ENCODE measurements at regions not wholly inside any gene's neighbourhood (a gene's known extent, or its start where the extent isn't known, plus 50 kb on each side); places are given as distances from the start of the nearest gene placed in this dataset.

- H3K27ac ChIP-seq (ENCODE audit: low read length), result no peak overlapping the region
- no peaks in the 10 kb centered on the region for H3K79me2 ChIP-seq (replicated peaks; ENCODE audit: insufficient read depth, low read length)
- no peak overlapping the region for H3K4me2 ChIP-seq (ENCODE audit: low read length)
- H3F3A ChIP-seq (ENCODE audit: insufficient read depth, low read length, poor library complexity, severe bottlenecking), result no peaks in the 10 kb centered on the region
- H2AFZ ChIP-seq (ENCODE audit: low read depth, low read length), result no peak overlapping the region
- H3K27me3 ChIP-seq (ENCODE audit: insufficient read depth, low read depth, low read length), result no peaks in the 10 kb centered on the region
- no peaks in the 10 kb centered on the region for H4K20me1 ChIP-seq (ENCODE audit: insufficient read depth)
- no peak overlapping the region for H3K4me3 ChIP-seq (ENCODE audit: low read length)
- no peak overlapping the region for H3K9ac ChIP-seq (ENCODE audit: low read length)
- no peak for TF ChIP-seq MXI1 (conservative IDR thresholded peaks at IDR 0.05; ENCODE audit: poor library complexity, severe bottlenecking)
- no peak for TF ChIP-seq EZH2 (IDR thresholded peaks at IDR 0.05; ENCODE audit: borderline replicate concordance, insufficient read depth, low read length, poor library complexity, severe bottlenecking)
- no peak for TF ChIP-seq EP300 (conservative IDR thresholded peaks at IDR 0.05; ENCODE audit: poor library complexity, severe bottlenecking)
- TF ChIP-seq, protein P1, sequence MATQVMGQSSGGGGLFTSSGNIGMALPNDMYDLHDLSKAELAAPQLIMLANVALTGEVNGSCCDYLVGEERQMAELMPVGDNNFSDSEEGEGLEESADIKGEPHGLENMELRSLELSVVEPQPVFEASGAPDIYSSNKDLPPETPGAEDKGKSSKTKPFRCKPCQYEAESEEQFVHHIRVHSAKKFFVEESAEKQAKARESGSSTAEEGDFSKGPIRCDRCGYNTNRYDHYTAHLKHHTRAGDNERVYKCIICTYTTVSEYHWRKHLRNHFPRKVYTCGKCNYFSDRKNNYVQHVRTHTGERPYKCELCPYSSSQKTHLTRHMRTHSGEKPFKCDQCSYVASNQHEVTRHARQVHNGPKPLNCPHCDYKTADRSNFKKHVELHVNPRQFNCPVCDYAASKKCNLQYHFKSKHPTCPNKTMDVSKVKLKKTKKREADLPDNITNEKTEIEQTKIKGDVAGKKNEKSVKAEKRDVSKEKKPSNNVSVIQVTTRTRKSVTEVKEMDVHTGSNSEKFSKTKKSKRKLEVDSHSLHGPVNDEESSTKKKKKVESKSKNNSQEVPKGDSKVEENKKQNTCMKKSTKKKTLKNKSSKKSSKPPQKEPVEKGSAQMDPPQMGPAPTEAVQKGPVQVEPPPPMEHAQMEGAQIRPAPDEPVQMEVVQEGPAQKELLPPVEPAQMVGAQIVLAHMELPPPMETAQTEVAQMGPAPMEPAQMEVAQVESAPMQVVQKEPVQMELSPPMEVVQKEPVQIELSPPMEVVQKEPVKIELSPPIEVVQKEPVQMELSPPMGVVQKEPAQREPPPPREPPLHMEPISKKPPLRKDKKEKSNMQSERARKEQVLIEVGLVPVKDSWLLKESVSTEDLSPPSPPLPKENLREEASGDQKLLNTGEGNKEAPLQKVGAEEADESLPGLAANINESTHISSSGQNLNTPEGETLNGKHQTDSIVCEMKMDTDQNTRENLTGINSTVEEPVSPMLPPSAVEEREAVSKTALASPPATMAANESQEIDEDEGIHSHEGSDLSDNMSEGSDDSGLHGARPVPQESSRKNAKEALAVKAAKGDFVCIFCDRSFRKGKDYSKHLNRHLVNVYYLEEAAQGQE (IDR thresholded peaks at IDR 0.05; ENCODE audit: borderline replicate concordance), result no peak
- no peak for TF ChIP-seq RAD21 (conservative IDR thresholded peaks at IDR 0.05)
- TF ChIP-seq CTCF (IDR thresholded peaks at IDR 0.05; ENCODE audit: poor library complexity, severe bottlenecking), result no peak
- no peak for TF ChIP-seq SMC3 (conservative IDR thresholded peaks at IDR 0.05; ENCODE audit: poor library complexity)
- no peak for TF ChIP-seq TAF1 (IDR thresholded peaks at IDR 0.05; ENCODE audit: low read depth)
- no peak for TF ChIP-seq POLR2AphosphoS5 (IDR thresholded peaks at IDR 0.05)
- no peaks in the 10 kb centered on the region for H3K9me2 ChIP-seq (ENCODE audit: insufficient read depth, low read length)
- H3K9me3 ChIP-seq (ENCODE audit: low read length), result no peaks in the 10 kb centered on the region
- H3K36me3 ChIP-seq (ENCODE audit: insufficient read depth, low read length), result no peaks in the 10 kb centered on the region
Measured at GRCh38 chr2:221097568-221097915, 474.6 kb downstream of the EPHA4 start.

DNA sequence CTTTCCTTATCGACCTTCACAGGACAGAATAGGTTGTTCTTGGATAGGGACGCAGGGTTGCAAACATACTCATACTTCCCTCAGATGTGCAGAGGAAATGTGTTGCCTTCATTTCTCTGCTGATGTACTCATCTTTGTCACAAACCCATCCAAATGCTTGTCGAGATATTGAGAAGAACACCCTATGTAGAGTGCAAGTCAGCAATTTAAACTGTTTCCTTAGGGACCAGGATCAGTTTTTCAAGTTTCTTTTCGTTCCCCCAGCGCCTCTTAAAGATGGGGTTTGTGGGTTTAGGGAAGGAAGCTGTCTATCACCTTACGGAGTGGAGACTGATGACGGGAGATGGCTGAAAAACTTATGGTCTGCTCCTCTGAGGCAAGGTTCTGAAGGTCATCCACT lies 474.2 kb downstream of the EPHA4 start:
- Histone ChIP-seq H3K36me3 (ENCODE audit: insufficient read depth, low read length) (no peaks in the 10 kb centered on the region), H3K9me3 (ENCODE audit: low read length) (no peaks in the 10 kb centered on the region), H3K9me2 (ENCODE audit: insufficient read depth, low read length) (no peaks in the 10 kb centered on the region), H3K9ac (ENCODE audit: low read length) (no peak overlapping the region), H3K27me3 (ENCODE audit: insufficient read depth, low read depth, low read length) (no peaks in the 10 kb centered on the region), H3K4me2 (ENCODE audit: low read length) (no peak overlapping the region), H3K79me2 (replicated peaks; ENCODE audit: insufficient read depth, low read length) (no peaks in the 10 kb centered on the region), H4K20me1 (ENCODE audit: insufficient read depth) (no peaks in the 10 kb centered on the region), H2AFZ (ENCODE audit: low read depth, low read length) (no peak overlapping the region), H3K4me3 (ENCODE audit: low read length) (no peak overlapping the region), H3F3A (ENCODE audit: insufficient read depth, low read length, poor library complexity, severe bottlenecking) (no peaks in the 10 kb centered on the region), H3K27ac (ENCODE audit: low read length) (no peak overlapping the region)
- no peak for TF ChIP-seq SMC3 (conservative IDR thresholded peaks at IDR 0.05; ENCODE audit: poor library complexity)
- TF ChIP-seq EP300 (conservative IDR thresholded peaks at IDR 0.05; ENCODE audit: poor library complexity, severe bottlenecking), result no peak
- no peak for TF ChIP-seq CTCF (IDR thresholded peaks at IDR 0.05; ENCODE audit: poor library complexity, severe bottlenecking)
- TF ChIP-seq MXI1 (conservative IDR thresholded peaks at IDR 0.05; ENCODE audit: poor library complexity, severe bottlenecking), result no peak
- no peak for TF ChIP-seq RAD21 (conservative IDR thresholded peaks at IDR 0.05)
- TF ChIP-seq, protein P1 (IDR thresholded peaks at IDR 0.05; ENCODE audit: borderline replicate concordance), result no peak
- no peak for TF ChIP-seq EZH2 (IDR thresholded peaks at IDR 0.05; ENCODE audit: borderline replicate concordance, insufficient read depth, low read length, poor library complexity, severe bottlenecking)
- TF ChIP-seq POLR2AphosphoS5 (IDR thresholded peaks at IDR 0.05), result no peak
- TF ChIP-seq TAF1 (IDR thresholded peaks at IDR 0.05; ENCODE audit: low read depth), result no peak
